GM10248 (cell line): ENCODE measurements at regions not wholly inside any gene's neighbourhood (a gene's known extent, or its start where the extent isn't known, plus 50 kb on each side); places are given as distances from the start of the nearest gene placed in this dataset.

ENCODE experiments used
- CTCF ChIA-PET: fragments of 300-600 bp; sonication (Branson Sonifier 250); formaldehyde crosslinking; extraction: SDS; loops from one replicate; lab custom pipeline; 2021; ENCODE audit warnings: antibody characterized with exemption; lab: Yijun Ruan, JAX
- POLR2A ChIA-PET: fragments of 350-650 bp; sonication (Branson Sonifier 250); formaldehyde crosslinking; extraction: SDS; loops from one replicate; lab custom pipeline; 2020; ENCODE audit warnings: antibody characterized with exemption; lab: Yijun Ruan, JAX
- DNase-seq: peaks from one replicate; pipeline ENCODE4 v3.0.0; 2012; ENCODE audit errors: extremely low spot score
- TF ChIP-seq, protein P1 (sequence below): IDR thresholded peaks from 2 replicates; pipeline ENCODE4 v1.5.1; 2012; ENCODE audit warnings: mild to moderate bottlenecking, low read depth; ENCODE audit errors: extremely low read depth, missing control alignments, control extremely low read depth

DNA sequence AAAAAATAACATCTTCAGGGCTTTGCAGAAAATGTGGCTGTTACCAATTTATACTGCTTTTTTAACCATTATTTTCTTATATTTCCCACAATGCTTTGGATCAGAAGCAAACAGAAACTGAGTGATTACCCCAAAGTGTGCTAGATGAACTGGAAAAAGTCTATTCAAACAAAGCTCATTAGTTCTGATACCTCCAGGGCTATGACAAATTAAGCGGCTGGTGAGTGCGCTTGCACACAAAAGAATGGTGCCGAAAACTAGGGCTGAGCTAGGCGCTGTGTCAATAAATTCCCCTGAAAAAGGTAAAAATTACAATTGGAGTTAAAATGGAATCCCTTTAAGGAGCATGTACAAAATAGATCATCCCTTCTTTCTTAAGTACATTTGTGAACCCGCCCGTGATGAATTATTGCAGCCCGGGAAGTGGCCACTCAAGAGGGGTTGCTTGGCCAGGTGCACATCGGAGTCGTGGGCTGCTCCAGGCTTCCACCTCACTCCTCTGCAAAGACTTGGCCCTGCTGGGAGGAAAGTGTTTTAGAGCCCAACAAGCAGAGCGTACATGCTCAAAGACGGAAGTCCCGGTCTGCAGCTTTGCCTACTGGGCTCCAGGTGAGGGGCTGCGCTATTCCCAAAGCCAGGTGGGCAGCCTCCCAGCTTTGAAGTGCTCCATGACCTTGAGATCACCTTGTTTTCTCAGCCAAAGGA is 164.0 kb upstream of the ZNF507 start:
- CTCF ChIA-PET, result no interaction called here
- DNase-seq, result no peak
- TF ChIP-seq, protein P1, sequence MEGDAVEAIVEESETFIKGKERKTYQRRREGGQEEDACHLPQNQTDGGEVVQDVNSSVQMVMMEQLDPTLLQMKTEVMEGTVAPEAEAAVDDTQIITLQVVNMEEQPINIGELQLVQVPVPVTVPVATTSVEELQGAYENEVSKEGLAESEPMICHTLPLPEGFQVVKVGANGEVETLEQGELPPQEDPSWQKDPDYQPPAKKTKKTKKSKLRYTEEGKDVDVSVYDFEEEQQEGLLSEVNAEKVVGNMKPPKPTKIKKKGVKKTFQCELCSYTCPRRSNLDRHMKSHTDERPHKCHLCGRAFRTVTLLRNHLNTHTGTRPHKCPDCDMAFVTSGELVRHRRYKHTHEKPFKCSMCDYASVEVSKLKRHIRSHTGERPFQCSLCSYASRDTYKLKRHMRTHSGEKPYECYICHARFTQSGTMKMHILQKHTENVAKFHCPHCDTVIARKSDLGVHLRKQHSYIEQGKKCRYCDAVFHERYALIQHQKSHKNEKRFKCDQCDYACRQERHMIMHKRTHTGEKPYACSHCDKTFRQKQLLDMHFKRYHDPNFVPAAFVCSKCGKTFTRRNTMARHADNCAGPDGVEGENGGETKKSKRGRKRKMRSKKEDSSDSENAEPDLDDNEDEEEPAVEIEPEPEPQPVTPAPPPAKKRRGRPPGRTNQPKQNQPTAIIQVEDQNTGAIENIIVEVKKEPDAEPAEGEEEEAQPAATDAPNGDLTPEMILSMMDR, result no peak
- POLR2A ChIA-PET, result no interaction called here

DNA sequence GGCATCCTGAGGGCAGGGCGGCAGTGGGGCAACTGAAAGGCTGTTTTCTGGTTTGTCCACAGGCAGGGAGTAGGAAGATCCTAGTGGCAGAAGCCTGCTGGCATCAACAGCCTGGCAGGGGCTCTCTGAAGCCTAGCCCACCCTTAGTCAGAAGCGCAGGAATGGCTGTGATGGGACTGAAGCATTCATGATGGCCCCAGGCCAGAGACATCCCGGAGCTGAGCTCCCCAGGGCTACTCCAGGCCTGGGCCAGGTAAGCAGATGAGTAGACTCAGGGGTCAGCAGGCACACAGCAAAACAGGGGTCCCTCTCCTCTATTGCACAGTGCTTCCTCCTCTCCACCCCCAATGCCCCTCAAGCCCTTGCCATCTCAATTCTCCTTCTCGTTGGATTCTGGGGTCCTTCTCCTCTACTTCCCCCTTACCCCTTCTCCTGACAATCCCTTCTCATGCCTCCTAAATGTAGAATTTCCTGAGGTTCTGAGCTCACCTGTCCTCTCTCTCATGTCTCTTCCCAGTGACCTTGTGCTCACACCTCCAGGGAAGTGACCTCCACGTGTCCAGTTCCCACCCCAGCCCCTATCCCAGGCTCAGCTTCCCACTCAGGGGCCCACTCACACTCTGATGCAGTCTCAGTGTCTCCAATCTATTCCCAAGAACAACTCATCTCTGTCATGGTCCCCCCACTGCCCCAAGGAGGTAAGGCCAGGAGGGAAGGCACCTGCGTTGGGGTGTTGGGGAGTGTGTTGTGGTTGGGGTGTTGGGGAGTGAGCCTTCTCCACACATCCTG is 158.7 kb upstream of the ZNF507 start:
- TF ChIP-seq, protein P1, result no peak
- no peak for DNase-seq
- POLR2A ChIA-PET, result no interaction called here
- CTCF ChIA-PET, result no interaction called here

DNA sequence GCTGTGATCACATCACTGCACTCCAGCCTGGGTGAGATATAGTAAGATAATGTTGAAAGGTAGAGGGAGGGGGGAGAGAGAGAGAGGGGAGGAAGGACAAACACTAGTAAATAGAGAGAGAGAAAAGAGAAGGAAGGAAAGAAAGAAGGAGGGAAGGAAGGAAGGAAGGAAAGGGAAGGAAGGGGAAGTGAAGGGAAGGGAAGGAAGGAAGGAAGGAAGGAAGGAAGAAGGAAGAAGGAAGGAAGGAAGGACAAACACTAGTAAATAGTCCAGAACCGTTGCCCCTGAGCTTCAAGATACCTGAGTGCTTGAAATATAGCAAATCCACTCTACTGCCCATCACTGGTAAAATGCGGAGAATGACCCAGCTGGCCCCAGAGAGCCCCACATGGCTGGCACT is 156.5 kb upstream of the ZNF507 start:
- POLR2A ChIA-PET, result no interaction called here
- TF ChIP-seq, protein P1, result no peak
- CTCF ChIA-PET, result interaction anchor here (1.3 kb wide), 1 partner anchor 17 kb away, joined by 3 read pairs; no protein-coding TSS in a partner anchor
- DNase-seq, result no peak

DNA sequence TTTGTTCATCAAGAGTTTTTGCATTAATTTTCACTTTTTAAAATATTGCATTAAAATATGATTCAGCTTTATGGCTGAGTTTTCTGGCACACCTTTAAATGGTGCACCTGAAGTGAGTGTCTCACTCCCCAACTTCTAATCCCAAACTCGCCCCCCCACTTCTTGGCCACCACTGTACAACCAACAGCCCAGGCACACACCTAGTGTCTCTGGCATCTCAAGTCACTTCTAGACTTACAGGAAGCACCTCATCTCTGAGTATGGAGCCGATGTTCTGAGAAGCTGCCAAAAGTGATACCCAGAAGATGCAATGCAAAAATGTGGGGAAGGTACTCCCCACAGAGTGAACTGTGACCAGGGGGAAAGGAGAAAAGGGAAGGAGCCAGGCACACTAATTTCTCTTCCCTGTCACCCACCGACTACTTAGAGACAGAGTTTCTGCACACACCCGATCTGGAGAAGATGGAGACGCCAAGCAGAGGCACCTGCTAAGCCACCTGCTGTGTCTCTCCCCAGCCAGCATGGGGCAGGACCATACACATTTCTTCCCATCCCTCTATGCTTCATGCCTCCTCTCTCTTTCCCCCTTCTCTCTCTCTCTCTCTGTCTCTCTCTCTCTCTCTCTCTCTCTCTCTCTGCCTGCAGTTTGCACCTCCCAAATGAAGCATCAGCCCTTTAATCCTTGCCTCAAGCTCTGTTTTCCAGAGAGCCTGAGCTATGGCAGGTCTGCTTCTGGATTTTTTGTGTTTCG is 155.3 kb upstream of the ZNF507 start:
- ChIA-PET POLR2A (no interaction called here), CTCF (interaction anchor here (1.3 kb wide), 1 partner anchor 19 kb away, joined by 3 read pairs; no protein-coding TSS in a partner anchor)
- no peak for DNase-seq

DNA sequence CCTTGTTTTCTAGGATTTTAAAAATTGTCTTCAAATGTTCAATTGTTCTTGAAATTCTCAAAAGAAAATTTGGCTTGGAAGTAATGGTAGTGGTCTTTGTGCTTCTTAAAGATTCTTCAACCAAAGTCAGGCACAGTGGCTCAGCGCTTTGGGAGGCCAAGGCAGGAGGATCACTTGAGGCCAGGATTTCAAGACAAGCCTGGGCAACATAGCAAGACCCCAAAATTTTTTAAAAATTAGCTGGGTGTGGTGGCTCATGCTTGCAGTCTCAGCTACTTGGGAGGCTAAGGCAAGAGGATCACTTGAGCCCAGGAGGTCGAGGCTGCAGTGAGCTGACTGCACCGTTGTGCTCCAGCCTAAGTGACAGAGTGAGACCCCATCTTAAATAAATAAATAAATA is 153.5 kb upstream of the ZNF507 start:
- DNase-seq, result no peak
- CTCF ChIA-PET, result no interaction called here

More for the DNA sequence above, 155.3 kb upstream of the ZNF507 start:
- TF ChIP-seq, protein P1, result no peak

More for the DNA sequence above, 153.5 kb upstream of the ZNF507 start:
- POLR2A ChIA-PET, result no interaction called here
- TF ChIP-seq, protein P1, result no peak
